ENCODE measurements at regions not wholly inside any gene's neighbourhood (a gene's known extent, or its start where the extent isn't known, plus 50 kb on each side); places are given as distances from the start of the nearest gene placed in this dataset.

- no peak for TF ChIP-seq CTCF (IDR thresholded peaks at IDR 0.05; ENCODE audit: insufficient read depth, low read depth, low read length, missing control alignments)
- DNase-seq (ENCODE audit: low read depth): no peak
- no peak overlapping the region for H3K4me3 ChIP-seq (ENCODE audit: low read depth, low read length)
Measured at GRCh38 chr4:71201817-71202576, 136.8 kb upstream of the SLC4A4 start.

GRCh38 chr4:71202705-71203104 is 136.1 kb upstream of the SLC4A4 start:
- no peak for TF ChIP-seq CTCF (IDR thresholded peaks at IDR 0.05; ENCODE audit: insufficient read depth, low read depth, low read length, missing control alignments)
- H3K4me3 ChIP-seq (ENCODE audit: low read depth, low read length): no peak overlapping the region
- DNase-seq (ENCODE audit: low read depth): no peak

- TF ChIP-seq CTCF (IDR thresholded peaks at IDR 0.05; ENCODE audit: insufficient read depth, low read depth, low read length, missing control alignments): no peak
- DNase-seq (ENCODE audit: low read depth): no peak
- no peak overlapping the region for H3K4me3 ChIP-seq (ENCODE audit: low read depth, low read length)
Measured at GRCh38 chr4:71204056-71204455, 134.8 kb upstream of the SLC4A4 start.

DNA sequence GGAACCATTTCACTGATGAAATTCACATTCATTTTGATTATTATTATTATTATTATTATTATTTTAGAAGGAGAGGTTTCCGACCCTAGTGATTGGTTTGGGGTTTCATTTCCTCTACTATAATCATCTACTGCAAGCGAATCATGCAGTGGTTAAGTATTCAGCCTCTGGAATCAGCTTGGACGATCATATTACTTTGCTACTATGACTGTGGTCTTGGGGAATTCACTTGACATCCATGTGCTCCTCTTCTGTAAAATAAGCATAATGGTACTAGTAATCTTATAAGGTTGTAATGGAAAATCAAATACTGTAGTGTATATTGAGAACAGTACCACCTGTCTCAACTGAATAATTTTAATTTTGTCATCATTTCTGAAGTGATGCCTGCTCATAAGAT is 132.1 kb upstream of the SLC4A4 start:
- no peak overlapping the region for H3K4me3 ChIP-seq (ENCODE audit: low read depth, low read length)
- no peak for TF ChIP-seq CTCF (IDR thresholded peaks at IDR 0.05; ENCODE audit: insufficient read depth, low read depth, low read length, missing control alignments)
- no peak for DNase-seq (ENCODE audit: low read depth)

DNA sequence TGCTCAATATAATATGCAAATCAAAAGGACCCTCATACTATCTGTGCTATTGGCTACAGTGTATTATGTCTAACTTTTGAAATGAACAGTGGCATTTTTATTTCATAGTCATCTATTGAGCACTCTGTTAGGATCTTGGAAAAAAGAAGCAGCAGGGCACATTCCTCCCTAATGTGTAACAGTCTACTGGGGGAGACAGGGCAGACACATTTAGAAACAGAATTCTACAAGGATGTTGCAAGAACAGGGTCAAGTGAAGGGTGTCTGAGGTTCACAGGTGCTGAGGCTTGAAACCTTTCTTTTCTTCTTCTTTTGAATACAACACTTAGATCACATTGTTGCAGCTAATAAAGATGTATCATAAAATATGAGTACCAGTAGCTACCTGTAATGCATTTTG is 129.7 kb upstream of the SLC4A4 start:
- no peak for DNase-seq (ENCODE audit: low read depth)
- H3K4me3 ChIP-seq (ENCODE audit: low read depth, low read length): no peak overlapping the region
- TF ChIP-seq CTCF (IDR thresholded peaks at IDR 0.05; ENCODE audit: insufficient read depth, low read depth, low read length, missing control alignments): no peak

GRCh38 chr4:71210823-71211222 is 128.0 kb upstream of the SLC4A4 start:
- no peak for DNase-seq (ENCODE audit: low read depth)
- no peak overlapping the region for H3K4me3 ChIP-seq (ENCODE audit: low read depth, low read length)
- TF ChIP-seq CTCF (IDR thresholded peaks at IDR 0.05; ENCODE audit: insufficient read depth, low read depth, low read length, missing control alignments): no peak

DNA sequence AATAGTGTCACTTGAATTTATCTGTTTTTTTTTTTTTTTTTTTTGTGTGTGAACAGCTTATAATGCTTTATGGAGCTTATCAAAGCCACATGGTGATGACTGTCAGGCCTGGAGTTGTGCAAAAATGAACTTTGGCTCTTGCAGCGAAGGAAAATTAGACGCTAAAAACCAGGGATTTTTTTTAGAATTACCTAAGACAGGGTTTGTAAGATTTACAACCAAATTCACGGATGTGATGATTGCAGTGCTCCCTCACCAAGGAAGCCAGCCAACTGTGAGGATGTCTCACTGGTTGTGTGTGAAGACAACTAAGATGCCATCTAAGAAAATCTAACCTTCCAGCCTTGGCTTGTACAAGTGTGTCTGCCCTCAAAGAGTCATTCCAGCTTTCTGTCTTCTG is 127.1 kb upstream of the SLC4A4 start:
- no peak overlapping the region for H3K4me3 ChIP-seq (ENCODE audit: low read depth, low read length)
- no peak for DNase-seq (ENCODE audit: low read depth)
- TF ChIP-seq CTCF (IDR thresholded peaks at IDR 0.05; ENCODE audit: insufficient read depth, low read depth, low read length, missing control alignments): no peak
